ENCODE measurements at regions not wholly inside any gene's neighbourhood (a gene's known extent, or its start where the extent isn't known, plus 50 kb on each side); places are given as distances from the start of the nearest gene placed in this dataset.

DNA sequence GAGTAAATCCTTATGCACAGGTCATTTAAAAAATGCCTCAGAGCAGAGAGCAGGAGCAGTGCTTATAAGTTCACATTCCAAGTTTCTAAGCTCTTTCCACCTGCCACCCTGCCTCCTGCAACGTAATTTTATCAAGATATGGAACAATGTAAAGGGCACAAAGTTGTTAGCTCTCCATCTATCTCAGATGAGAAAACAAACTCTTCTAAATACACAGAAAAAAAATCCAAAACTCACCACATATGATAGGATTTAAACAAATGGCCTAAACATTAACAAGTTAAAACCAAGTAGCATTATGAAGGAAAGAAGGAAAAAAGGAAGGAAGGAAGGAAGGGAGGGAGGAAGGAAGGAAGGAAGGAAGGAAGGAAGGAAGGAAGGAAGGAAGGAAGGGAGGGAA, 1132.8 kb downstream of the GRM8 start:
- TF ChIP-seq, protein P1, sequence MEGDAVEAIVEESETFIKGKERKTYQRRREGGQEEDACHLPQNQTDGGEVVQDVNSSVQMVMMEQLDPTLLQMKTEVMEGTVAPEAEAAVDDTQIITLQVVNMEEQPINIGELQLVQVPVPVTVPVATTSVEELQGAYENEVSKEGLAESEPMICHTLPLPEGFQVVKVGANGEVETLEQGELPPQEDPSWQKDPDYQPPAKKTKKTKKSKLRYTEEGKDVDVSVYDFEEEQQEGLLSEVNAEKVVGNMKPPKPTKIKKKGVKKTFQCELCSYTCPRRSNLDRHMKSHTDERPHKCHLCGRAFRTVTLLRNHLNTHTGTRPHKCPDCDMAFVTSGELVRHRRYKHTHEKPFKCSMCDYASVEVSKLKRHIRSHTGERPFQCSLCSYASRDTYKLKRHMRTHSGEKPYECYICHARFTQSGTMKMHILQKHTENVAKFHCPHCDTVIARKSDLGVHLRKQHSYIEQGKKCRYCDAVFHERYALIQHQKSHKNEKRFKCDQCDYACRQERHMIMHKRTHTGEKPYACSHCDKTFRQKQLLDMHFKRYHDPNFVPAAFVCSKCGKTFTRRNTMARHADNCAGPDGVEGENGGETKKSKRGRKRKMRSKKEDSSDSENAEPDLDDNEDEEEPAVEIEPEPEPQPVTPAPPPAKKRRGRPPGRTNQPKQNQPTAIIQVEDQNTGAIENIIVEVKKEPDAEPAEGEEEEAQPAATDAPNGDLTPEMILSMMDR (IDR thresholded peaks at IDR 0.05): no peak
- Histone ChIP-seq H2AFZ (ENCODE audit: insufficient read depth, low read depth, low read length, poor library complexity, severe bottlenecking) (no peak overlapping the region), H3K4me2 (replicated peaks; ENCODE audit: extremely low read depth, low read length, poor library complexity, severe bottlenecking) (no peak overlapping the region), H3K4me1 (ENCODE audit: control insufficient read depth in 1 of 2, insufficient read depth in 2 of 2, low read length in 2 of 2) (no peaks in the 10 kb centered on the region), H3K9me3 (replicated peaks in 1 of 2; ENCODE audit: control insufficient read depth in 1 of 2, insufficient read depth in 1 of 2, low read length in 2 of 2) (peaks cover 4 to 8% of the 10 kb centered on the region in 2 donors), H3K9ac (ENCODE audit: insufficient read depth, low read length, poor library complexity, severe bottlenecking) (no peak overlapping the region), H3K79me2 (ENCODE audit: insufficient read depth, low read length) (no peaks in the 10 kb centered on the region), H3K36me3 (replicated peaks in 1 of 2; ENCODE audit: control insufficient read depth in 1 of 2, insufficient read depth in 2 of 2, low read length in 2 of 2) (no peaks in the 10 kb centered on the region), H3K4me3 (replicated peaks in 1 of 3; ENCODE audit: low read depth in 2 of 3, low read length in 3 of 3) (no peak overlapping the region), H4K20me1 (ENCODE audit: insufficient read depth, low read length) (no peaks in the 10 kb centered on the region), H3K27ac (ENCODE audit: low read depth in 1 of 2, low read length in 2 of 2) (no peak overlapping the region), H3K27me3 (ENCODE audit: control insufficient read depth in 2 of 2, insufficient read depth in 2 of 2, low read length in 2 of 2) (no peaks in the 10 kb centered on the region)
- intact Hi-C loops (cut with micrococcal nuclease): no loop called here
- Mint-ChIP-seq H3K27me3 (ENCODE audit: low read depth in 3 of 3) (no peaks in the 10 kb centered on the region), H3K4me3 (no peak overlapping the region), H3K4me1 (no peaks in the 10 kb centered on the region), H3K9me3 (peaks cover 0 to 15% (median 5%) of the 10 kb centered on the region in 7 donors), H3K27ac (no peak overlapping the region), H3K36me3 (no peaks in the 10 kb centered on the region)
- no peak for DNase-seq
- 80% methylated on average over 1 of the region's 1 CpG for WGBS (ENCODE audit: insufficient coverage)

DNA sequence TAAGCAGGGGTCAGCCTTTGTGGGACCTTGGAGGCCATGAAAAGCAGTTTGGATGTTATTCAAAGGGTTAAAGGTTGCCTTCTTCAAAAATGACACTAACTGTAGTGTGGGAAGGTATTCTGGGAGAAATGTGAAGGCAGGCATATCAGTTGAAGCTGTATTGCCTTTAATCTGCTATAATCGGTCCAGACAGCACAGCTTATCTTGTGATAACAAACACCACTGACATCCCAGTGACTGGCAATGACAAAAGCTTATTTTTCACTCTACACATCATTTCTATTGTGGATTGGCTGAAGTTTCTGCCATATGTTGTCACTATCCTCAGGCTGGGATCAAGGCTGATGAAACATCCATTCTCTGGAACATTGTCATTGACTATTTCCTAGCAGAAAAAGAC, 1149.2 kb downstream of the GRM8 start:
- Histone ChIP-seq H3K27me3 (ENCODE audit: control insufficient read depth in 2 of 2, insufficient read depth in 2 of 2, low read length in 2 of 2) (no peaks in the 10 kb centered on the region), H3K9ac (ENCODE audit: insufficient read depth, low read length, poor library complexity, severe bottlenecking) (no peak overlapping the region), H4K20me1 (ENCODE audit: insufficient read depth, low read length) (no peaks in the 10 kb centered on the region), H3K79me2 (ENCODE audit: insufficient read depth, low read length) (no peaks in the 10 kb centered on the region), H3K36me3 (replicated peaks in 1 of 2; ENCODE audit: control insufficient read depth in 1 of 2, insufficient read depth in 2 of 2, low read length in 2 of 2) (no peaks in the 10 kb centered on the region), H3K4me3 (replicated peaks in 1 of 3; ENCODE audit: low read depth in 2 of 3, low read length in 3 of 3) (no peak overlapping the region), H3K9me3 (replicated peaks in 1 of 2; ENCODE audit: control insufficient read depth in 1 of 2, insufficient read depth in 1 of 2, low read length in 2 of 2) (peaks cover 7 to 9% of the 10 kb centered on the region in 2 donors), H3K4me2 (replicated peaks; ENCODE audit: extremely low read depth, low read length, poor library complexity, severe bottlenecking) (no peak overlapping the region), H3K4me1 (ENCODE audit: control insufficient read depth in 1 of 2, insufficient read depth in 2 of 2, low read length in 2 of 2) (no peaks in the 10 kb centered on the region), H2AFZ (ENCODE audit: insufficient read depth, low read depth, low read length, poor library complexity, severe bottlenecking) (no peak overlapping the region), H3K27ac (ENCODE audit: low read depth in 1 of 2, low read length in 2 of 2) (no peak overlapping the region)
- Mint-ChIP-seq H3K27me3 (ENCODE audit: low read depth in 3 of 3) (peaks cover 0 to 1% (median 0%) of the 10 kb centered on the region in 3 donors), H3K4me3 (no peak overlapping the region), H3K4me1 (no peaks in the 10 kb centered on the region), H3K36me3 (no peaks in the 10 kb centered on the region), H3K27ac (no peak overlapping the region), H3K9me3 (peaks cover 0 to 10% (median 0%) of the 10 kb centered on the region in 7 donors)
- no CpG with 5 or more reads among the region's 1 CpG for WGBS (ENCODE audit: insufficient coverage)
- DNase-seq: no peak
- TF ChIP-seq, protein P1 (IDR thresholded peaks at IDR 0.05): no peak
- intact Hi-C loops (cut with micrococcal nuclease): no loop called here

Data from CD14-positive monocyte (primary cell).